NCI-H2227 (cell line): ENCODE measurements at regions not wholly inside any gene's neighbourhood (a gene's known extent, or its start where the extent isn't known, plus 50 kb on each side); places are given as distances from the start of the nearest gene placed in this dataset.

Experiments used
- DNase-seq: peaks from one replicate; lab custom pipeline; 2025; ENCODE audit not compliant: unreplicated experiment; lab: John Stamatoyannopoulos, UW

DNA sequence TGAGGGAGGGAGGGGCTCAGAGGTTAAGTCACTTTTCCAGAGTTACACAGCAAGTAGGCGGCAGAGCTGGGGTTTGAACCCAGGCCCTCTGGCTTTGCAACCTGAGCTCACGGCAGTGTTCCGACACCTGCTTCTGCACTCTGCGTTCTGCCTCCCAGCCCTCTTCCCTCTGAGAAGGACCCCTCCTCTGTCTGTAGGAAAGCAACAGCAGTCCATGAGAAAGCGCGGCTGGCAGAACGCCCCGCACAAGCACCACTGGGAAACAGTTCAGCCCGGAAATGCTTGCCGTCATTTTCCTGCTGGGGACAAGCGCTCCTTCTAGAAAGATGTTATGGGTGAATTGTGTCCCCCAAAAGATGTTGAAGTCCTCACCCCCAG lies 241.1 kb downstream of the NPHP4 start:
- no peak for DNase-seq

DNA sequence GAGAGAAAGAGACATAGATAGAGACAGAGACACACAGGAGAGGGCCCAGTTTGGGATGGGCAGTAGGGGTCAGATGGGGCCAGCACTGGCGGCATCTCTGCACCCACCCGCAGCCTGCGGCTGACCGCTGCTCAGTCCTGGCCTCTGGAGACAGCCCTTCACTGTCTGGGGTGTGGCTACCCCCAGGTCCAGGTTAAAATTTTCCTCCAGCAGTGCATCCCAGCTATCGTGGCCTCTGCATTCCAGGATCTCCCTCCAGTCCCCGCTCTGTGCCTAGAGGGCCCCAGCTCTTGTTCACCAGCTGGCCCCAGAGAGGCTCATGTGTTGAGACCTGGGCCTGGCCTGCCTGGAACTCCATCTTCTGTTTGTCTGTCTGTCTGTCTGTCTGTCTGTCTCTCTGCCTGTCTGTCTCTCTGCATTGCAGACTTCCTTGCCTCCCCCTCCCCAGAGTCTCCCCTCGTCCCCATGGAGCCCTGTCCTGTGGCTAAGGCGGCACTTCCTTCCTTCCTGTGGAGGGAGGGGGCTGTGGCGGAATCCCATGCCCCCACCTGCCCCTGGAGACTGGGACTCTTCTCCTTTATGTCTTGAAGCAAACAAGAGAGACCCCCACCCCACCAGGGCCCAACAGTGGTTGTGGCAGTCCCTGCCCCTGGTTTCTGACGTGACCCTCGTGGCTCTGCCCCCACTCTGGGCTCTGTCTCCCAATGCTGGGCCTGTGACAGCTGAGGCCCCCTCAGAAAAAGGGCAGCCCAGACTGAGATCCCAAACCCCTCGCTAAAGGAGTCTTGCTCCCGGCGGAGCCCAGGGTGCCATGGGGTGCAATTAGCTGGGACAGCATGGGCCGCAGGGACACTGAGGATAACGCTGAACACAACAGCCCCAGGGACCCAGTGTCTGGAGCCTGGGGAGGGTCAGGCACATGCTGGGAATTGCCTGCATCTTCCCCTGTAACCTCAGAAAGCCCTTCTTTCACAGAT lies 241.8 kb downstream of the NPHP4 start:
- DNase-seq, result no peak

DNA sequence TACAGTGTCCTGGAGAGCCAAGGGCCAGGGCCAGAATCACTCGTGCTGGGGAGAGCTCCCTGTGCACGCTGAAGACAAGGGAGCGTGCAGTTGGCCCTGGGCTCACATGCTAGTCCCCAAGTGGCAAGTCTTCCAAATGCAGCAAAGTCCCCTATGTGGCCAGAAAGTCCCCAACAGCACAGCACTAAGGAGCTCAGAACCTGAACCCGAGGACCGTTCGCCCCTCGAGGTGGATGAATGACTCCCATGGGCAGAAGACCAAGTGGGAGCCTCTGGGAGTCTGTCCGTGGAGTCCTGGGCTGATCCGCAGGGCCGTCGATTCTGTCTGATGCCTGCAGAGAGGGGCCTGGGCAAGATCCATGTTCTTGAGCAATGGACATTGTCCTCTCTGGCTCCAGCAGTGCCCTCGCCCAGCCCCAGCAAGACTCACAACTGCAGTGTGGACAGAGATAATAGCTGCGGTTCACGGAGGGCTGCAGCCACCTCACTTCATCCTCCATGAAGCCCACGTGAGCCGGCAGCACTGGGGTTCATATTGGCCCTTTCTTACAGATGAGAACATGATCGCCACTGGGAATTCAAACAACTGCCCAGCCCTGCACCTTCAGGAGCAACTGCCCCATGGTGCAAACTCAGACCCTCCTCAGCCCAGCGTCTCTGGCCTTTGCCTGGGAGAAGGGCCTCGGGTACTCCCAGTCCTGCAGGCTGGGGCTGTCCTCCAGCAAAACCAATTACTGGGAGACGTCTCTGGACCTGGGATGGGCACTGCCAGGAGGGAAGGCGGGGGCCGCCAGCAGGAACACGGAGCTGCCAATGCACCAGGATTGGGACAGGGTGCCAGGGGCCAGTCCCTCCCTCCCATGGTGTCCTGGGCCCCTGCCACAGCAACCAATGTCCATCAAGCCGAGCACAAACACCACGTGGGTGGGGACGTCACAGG lies 243.7 kb downstream of the NPHP4 start:
- DNase-seq, result no peak

DNA sequence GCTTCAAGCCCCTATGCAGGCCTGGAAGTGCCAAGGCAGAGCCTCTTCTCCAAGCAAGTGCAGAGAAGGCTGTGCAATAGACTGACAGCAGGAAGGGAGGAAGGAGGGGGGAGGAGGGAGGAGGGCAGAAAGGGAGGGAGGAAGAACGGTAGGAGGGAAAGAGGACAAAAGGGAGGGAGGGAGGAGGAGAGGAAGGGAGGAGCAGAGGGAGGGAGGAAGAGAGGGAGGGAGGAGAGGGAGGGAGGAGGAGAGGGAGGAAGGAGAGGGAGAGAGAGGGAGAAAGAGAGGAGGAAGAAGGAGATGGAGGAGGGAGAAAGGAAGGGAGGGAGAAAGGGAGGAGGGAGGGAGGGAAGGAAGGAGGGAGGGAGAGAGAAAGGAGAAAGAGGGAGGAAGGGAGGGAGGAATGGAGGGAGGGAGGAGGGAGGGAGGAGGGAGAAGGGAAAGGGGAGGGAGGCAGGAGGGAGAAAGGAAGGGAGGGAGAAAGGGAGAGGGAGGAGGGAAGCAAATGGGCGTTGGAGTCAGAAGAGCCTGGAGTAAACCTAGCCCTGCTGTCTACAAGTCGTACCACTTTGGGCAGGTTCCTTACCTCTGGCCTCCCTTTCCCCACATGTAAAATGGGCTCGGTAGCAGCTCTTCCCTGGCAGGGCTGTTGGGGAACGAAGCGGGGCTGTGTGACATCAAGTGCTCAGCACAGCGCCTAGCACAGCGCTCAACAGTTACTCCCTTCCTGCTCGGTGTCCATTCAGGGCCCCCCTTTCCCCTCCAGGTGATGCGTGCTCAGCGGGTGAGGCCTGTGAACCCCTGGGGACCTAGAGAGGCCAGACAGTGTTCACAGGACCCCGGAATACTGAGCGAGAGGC lies 244.6 kb downstream of the NPHP4 start:
- no peak for DNase-seq

DNA sequence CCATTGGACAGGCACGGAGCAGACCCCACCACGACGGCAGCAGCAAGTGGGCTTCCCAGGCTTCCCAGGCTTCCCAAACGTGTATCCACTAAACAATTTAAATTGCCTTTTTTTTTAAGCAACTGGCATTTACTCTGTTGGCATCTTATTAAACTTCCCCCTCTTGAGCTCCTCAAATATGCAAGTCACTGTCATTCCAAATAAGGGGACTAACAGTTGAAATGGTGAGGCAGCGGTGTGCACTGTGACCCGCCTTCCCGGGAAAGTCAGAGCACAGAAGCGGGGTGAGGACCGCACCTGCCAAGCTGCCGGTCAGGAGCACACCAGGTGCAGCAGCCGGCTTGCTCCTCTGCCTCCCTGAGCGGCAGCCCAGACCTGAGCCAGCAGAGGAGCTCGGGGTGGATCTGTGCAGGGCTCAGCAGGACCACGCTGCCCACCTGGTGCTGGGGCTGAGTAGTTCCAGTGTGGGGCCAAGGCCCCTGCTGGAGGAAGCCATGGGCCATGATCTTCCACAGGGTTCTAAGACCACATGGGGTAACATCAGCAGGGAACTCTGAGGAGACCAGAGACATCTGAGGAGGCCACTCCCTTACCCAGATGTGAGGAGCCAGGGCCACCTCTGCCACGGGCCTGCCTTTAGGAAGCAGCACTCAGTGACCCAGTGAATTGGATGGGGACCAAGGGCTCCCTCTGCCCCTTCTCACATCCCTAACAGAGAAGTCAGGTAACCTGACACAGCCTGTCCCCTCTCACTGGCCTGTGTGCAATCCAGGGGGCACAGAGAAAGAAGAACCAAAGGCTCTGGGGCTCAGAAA lies 245.4 kb downstream of the NPHP4 start:
- DNase-seq, result no peak

DNA sequence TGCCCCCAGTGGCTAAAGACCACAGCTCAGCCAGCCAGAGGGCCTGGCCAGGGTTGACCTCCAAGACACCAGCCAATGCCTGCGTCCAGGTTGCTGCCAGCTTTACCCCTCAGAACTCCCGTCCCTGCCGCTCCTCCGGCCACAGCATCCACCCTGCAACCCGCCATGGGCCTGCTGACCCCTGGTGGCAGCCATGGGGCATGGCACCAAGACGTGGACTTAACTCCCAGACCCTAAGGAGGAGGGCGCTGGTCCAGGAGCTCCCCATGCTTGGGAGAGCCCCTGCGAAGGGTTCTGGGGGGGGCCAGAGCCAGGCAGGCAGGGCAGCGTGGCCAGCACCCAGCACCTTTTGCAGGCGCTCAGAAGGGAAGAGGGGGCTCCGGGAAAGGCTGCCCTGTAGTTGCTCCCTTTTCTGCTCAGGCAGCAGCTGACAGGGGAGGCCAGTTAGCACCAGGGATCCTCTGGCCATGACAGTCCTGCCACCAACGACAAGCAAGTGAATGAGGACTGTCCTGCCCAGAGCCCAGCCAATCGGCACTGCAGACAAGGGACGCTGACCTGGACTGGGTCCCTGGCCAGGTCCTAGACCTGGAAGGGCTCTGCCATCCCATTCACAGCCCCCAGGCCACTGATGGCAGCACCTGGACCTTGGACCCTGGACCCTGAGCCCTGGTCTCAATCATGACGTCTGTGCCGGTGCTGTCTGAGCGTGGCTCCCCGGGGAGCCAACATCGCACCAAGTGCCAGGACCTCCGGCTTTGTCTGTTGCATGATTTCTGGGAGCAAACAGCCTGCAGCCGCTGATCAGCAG lies 246.2 kb downstream of the NPHP4 start:
- peak; percentile 85 for DNase-seq

DNA sequence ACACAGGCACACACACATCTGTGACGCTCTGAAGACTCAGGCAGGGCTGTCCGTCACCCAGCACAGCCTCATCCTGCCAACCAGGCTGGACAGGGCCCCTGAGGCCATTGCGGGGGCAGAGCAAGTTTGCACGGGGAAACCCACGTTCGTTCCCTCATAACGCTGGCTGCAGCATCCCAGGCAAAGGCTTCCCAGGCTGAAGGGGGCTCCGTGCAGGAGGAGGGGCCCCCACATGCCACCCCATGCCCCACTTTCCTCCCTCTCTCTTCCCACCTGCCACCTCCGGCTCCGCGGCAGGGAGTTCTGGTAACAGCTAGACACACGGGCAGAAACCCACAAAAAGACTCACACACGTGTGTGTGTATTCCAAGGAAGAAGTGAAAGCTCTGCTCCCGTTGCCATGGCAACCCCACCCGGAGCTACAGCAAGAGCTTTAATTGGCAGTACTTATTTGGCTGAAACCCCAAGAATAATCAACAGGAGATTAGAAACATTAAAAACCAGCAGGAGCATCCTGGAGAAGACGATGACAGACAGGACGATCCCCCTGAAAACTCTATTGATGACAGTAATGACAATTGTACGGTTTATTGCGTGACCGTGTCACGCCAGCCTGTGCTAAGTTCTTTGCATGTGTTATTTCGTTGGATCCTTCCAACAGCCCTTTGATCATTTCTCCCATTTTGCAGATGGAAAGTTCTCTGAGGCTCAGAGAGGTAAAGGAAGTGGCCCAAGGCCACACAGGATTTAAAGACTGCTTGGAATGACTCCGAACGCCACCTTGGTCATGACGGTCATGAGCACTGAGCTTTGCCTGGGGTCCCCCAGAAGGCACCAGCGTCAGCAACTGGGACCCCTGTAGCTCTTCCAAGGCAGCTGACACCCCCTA lies 247.1 kb downstream of the NPHP4 start:
- DNase-seq, result peak; percentile 62

DNA sequence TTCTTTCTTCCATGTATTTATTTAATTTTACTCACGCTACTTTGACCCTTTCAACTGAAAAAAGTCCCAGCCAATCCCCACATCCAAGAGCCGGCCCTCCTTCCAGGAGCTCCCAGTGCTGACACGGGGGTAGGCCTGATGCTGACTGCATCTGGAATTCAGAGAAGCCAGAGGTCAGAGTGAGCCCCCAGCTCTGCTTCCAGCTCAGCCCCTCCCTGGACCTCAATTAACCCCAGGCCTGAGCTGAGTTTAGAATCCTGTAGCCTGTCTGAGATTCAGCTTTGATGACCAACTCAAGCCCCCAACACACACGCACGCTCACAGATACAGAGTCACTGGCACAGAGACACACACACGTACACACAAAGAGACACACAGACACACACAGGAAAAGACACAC lies 247.9 kb downstream of the NPHP4 start:
- no peak for DNase-seq

DNA sequence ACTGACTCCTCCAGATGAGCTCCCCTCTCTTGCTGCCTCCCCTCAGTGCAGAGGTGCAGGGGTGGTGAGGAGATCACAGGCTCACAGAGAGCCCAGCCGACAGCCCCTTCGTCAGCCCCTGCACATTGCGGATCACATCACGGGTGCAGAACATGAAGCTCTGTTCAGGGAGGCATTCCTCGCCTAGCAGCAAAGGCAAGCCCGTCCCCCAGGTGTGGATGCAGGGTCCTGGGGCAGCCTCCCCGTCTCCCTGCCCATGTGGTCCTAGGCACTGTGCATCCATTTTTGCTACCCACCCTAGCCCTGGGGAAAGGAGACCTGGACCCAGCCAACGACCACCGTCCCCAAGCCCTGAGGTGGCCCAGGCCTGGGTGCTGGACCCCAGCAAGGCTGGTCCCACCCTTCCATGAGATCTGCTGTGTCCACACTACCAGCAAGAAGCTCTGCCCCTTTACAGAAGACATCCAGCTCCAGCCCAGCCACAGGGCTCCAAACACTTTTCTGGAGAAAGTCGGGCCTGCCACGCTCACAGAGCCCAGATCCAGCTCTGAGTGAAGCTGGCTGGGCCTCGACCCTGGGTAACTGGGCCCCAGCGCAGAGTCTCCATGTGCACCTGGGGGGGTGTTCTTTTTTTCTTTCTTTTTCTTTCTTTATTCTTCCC lies 248.7 kb downstream of the NPHP4 start:
- DNase-seq, result no peak

DNA sequence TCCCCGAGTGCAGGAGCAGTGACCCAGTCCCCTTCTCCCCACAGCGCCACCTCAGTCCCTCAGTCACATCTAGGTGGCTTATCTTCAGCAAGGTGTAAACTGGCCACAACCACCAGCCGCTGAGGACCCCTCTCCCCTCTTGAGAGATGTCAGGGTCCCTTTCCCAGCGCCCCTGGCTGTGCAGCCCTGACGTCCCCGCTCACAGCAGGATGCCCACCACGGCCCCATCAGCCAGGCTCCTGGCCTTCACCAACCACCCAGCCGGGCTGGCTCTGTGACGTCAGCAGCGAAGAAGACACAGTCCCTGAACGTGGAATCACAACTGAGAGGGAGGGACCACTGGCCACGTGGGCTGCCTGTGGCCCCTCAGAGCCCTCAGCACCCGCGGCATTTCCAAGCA lies 249.4 kb downstream of the NPHP4 start:
- no peak for DNase-seq

DNA sequence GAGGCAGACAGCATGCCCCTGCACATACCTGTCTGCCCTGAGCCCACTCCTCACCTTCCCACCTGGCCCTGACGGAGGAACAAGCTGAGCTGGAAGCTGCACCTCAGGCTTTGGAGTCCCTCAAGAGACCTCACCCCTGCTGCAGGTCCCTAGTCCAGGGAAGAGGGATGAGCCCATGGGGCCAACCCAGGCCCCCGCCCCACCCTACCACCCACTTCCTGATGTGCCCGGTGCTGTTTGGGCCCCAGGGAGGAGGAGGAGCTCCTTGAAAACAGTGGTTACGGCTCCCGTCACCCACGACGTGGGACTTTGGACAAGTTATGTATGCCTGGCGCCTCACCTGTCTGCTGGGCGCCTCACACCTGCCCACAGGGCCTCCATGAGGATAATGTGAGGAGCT lies 250.2 kb downstream of the NPHP4 start:
- no peak for DNase-seq

DNA sequence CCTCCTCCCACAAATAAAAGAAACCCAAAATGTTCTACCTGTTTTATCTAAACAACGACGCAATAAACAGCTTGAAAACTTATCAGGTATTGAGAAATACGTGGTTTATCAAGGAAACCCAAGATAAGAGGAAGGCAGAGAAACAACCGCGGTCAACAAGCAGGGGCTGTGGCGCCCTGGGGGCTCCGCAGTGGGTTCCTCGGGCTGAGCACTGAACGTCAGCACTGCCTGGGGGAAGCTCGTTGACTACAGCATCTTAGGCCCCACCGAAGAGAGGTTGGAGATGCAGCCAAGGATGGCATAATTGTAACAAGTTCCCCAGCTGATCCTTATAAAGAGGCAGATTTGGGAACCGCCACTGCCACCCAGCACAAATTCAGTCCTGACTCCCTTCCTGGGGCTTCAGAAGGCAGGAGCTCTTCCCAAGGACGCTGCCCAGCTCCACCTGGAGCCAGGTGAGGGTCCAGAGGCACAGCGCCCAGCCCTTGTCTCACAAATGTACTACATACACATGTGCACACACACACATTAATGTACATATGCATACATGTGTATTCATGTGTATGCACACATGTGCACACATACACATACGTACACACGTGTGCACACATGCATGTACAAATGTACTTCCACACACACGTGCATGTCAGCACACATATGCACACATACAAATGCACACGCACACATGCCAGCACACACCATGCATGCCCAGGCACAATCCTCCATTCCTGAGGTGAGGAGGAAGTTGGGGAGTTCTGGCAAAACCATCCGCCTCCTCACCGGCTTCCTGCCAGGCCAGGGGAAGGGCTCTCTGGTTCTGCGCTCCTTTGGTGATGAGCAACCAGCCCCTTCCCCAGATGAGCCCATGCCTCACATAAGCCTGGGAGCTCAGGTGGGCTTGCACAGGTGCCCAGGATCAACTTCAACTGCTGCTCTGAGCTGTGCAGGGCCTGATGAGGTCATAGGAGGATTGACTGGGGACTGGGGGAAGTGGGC lies 251.1 kb downstream of the NPHP4 start:
- no peak for DNase-seq

DNA sequence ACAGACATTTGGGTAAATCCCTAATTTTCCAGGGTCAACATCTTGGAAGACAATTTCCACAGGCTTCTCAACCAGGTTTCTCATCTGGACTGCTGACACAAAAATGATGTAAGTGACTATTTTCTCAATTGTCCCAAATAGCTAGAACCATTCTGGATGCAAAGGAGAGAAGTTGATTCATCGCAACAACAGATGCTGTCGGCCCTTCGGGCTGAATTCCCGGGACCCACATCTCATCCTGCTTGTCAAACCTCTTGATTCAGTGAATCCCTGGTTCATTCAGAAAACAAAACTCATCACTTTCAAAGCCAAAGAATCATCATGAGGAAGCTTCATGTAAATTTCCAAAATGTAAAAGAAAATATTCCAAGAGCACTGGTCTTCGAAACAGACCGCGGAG lies 251.8 kb downstream of the NPHP4 start:
- no peak for DNase-seq

DNA sequence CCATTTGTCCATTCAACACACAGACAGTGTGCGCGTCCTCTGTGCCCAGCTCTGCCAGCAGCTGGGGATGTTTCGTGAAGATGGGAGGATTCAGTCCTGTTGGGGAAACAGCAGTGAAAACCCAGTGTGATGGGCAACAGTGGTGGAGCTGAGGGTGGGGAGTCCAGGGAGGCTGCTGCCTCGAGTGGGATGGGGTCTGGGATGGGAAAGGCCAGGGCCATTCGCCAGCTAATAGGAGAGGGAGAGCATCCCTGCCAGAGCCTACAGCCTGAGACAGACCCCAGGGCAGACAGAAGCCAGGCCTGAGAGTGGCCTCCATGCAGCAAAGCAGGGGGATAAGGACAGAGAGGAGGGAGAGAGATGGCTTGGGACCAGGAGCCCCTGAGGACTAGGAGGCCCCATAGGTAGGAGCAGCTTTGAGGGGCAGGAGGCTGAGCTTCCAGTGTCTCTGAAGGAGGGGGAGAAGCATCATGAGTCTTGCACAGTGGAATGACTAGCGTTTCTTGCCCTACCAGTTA lies 252.6 kb downstream of the NPHP4 start:
- DNase-seq, result no peak

DNA sequence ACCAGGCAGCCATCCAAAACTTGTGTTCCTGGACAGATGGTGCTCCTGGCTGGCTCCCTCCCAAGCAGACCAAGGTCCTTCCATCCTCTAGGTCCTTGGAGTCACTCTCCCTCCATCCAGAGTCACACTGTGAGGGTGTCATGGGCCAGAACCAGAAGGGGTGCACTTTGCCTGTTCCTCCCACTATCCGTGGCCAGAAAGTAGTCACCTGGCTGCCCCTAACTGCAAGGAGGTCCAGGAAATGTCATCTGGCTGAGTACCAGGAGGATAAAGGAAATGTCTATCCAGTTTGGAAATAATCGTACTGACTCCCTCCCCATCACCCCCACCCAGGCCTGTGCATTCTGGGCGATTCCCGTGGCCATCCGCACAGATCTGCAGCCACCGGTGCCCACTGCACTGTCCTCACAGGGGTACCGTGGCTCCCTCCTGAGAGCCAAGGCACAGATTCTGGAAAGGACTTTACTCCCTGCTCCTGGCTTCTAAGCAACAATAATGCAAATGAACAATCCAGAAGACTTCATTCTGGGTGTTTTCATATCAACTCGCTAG lies 253.2 kb downstream of the NPHP4 start:
- DNase-seq, result no peak

DNA sequence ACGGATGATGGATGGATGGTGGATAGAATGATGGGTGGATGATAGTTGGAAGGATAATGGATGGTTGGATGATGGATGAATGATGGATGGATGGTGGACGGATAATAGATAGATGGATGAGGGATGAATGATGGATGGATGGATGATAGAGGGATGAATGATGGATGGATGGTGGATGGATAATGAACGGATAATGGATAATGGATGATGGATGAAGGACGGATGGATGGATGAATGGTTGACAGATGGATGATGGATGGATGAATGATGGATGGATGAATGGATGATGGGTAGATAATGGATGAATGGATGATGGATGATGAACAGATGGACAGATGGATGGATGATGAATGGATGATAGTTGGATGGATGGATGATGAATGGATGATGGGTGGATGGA lies 255.1 kb downstream of the NPHP4 start:
- no peak for DNase-seq
